ENCODE measurements at regions not wholly inside any gene's neighbourhood (a gene's known extent, or its start where the extent isn't known, plus 50 kb on each side); places are given as distances from the start of the nearest gene placed in this dataset.
A peak's percentile ranks its signal among the peaks of the same experiment; 100 is the strongest.

GRCh38 chr11:70569618-70569890, 171.2 kb downstream of the CTTN start:
- peak; percentile 20 for DNase-seq (ENCODE audit: low spot score)
- Histone ChIP-seq H3K36me3 (ENCODE audit: low read depth) (no peaks in the 10 kb centered on the region), H3K27me3 (ENCODE audit: insufficient read depth, poor library complexity, severe bottlenecking) (no peaks in the 10 kb centered on the region), H3K4me3 (ENCODE audit: severe bottlenecking) (no peak overlapping the region), H3K4me1 (ENCODE audit: insufficient read depth, poor library complexity, severe bottlenecking) (no peaks in the 10 kb centered on the region), H3K27ac (ENCODE audit: poor library complexity, severe bottlenecking) (no peak overlapping the region), H3K9me3 (ENCODE audit: severe bottlenecking) (no peaks in the 10 kb centered on the region)
- ATAC-seq (ENCODE audit: low read depth), result no peak
- no peak for TF ChIP-seq CTCF (IDR thresholded peaks at IDR 0.05; ENCODE audit: poor library complexity, severe bottlenecking)

GRCh38 chr11:70569996-70570692, 171.8 kb downstream of the CTTN start:
- Histone ChIP-seq H3K27me3 (ENCODE audit: insufficient read depth, poor library complexity, severe bottlenecking) (no peaks in the 10 kb centered on the region), H3K9me3 (ENCODE audit: severe bottlenecking) (no peaks in the 10 kb centered on the region), H3K4me3 (ENCODE audit: severe bottlenecking) (no peak overlapping the region), H3K36me3 (ENCODE audit: low read depth) (no peaks in the 10 kb centered on the region), H3K4me1 (ENCODE audit: insufficient read depth, poor library complexity, severe bottlenecking) (no peaks in the 10 kb centered on the region), H3K27ac (ENCODE audit: poor library complexity, severe bottlenecking) (no peak overlapping the region)
- ATAC-seq (ENCODE audit: low read depth) (no peak), DNase-seq (ENCODE audit: low spot score) (peak; percentile 43)
- no peak for TF ChIP-seq CTCF (IDR thresholded peaks at IDR 0.05; ENCODE audit: poor library complexity, severe bottlenecking)

- no peaks in the 10 kb centered on the region for H3K4me1 ChIP-seq (ENCODE audit: insufficient read depth, poor library complexity, severe bottlenecking)
- no peaks in the 10 kb centered on the region for H3K36me3 ChIP-seq (ENCODE audit: low read depth)
- no peak overlapping the region for H3K4me3 ChIP-seq (ENCODE audit: severe bottlenecking)
- H3K27me3 ChIP-seq (ENCODE audit: insufficient read depth, poor library complexity, severe bottlenecking), result no peaks in the 10 kb centered on the region
- no peak overlapping the region for H3K27ac ChIP-seq (ENCODE audit: poor library complexity, severe bottlenecking)
- ATAC-seq (ENCODE audit: low read depth) (no peak), DNase-seq (ENCODE audit: low spot score) (peak; percentile 19)
- H3K9me3 ChIP-seq (ENCODE audit: severe bottlenecking), result no peaks in the 10 kb centered on the region
- TF ChIP-seq CTCF (IDR thresholded peaks at IDR 0.05; ENCODE audit: poor library complexity, severe bottlenecking), result no peak
Observed at GRCh38 chr11:70570693-70571395, 172.5 kb downstream of the CTTN start.

GRCh38 chr11:70572974-70573260, 174.6 kb downstream of the CTTN start:
- Histone ChIP-seq H3K27me3 (ENCODE audit: insufficient read depth, poor library complexity, severe bottlenecking) (no peaks in the 10 kb centered on the region), H3K4me3 (ENCODE audit: severe bottlenecking) (no peak overlapping the region), H3K4me1 (ENCODE audit: insufficient read depth, poor library complexity, severe bottlenecking) (no peaks in the 10 kb centered on the region), H3K9me3 (ENCODE audit: severe bottlenecking) (no peaks in the 10 kb centered on the region), H3K27ac (ENCODE audit: poor library complexity, severe bottlenecking) (no peak overlapping the region), H3K36me3 (ENCODE audit: low read depth) (no peaks in the 10 kb centered on the region)
- no peak for TF ChIP-seq CTCF (IDR thresholded peaks at IDR 0.05; ENCODE audit: poor library complexity, severe bottlenecking)
- DNase-seq (ENCODE audit: low spot score), result peak; percentile 27
- no peak for ATAC-seq (ENCODE audit: low read depth)

GRCh38 chr11:70573701-70574151, 175.4 kb downstream of the CTTN start:
- no peaks in the 10 kb centered on the region for H3K27me3 ChIP-seq (ENCODE audit: insufficient read depth, poor library complexity, severe bottlenecking)
- H3K4me3 ChIP-seq (ENCODE audit: severe bottlenecking), result no peak overlapping the region
- DNase-seq (ENCODE audit: low spot score) (no peak), ATAC-seq (ENCODE audit: low read depth) (no peak)
- no peak overlapping the region for H3K27ac ChIP-seq (ENCODE audit: poor library complexity, severe bottlenecking)
- no peak for TF ChIP-seq CTCF (IDR thresholded peaks at IDR 0.05; ENCODE audit: poor library complexity, severe bottlenecking)
- H3K4me1 ChIP-seq (ENCODE audit: insufficient read depth, poor library complexity, severe bottlenecking), result no peaks in the 10 kb centered on the region
- H3K9me3 ChIP-seq (ENCODE audit: severe bottlenecking), result no peaks in the 10 kb centered on the region
- H3K36me3 ChIP-seq (ENCODE audit: low read depth), result no peaks in the 10 kb centered on the region

All from RWPE2 (cell line).